DLD1 (cell line): ENCODE measurements at regions not wholly inside any gene's neighbourhood (a gene's known extent, or its start where the extent isn't known, plus 50 kb on each side); places are given as distances from the start of the nearest gene placed in this dataset.

Source experiments
- in situ Hi-C: cut with HindIII; loops from 2 replicates; pipeline ENCODE4 v1.10.0; 2017; ENCODE audit warnings: low sequenced_read_pairs

DNA sequence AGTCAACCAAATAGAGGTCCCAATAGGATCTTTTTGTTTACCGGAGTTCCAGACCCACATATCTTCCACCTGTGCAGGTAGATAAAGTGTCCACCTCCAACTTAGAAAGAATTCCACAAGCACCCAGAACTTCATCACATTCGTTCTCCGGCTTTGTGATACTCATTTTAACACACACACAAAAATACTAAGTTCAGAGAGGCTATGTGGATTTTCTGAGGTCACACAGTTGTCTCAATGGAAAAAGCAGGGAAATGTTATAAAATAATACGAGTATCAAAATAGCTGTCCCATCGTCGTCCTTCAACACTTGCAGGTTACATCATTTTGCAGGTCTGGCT is 137.5 kb downstream of the TMCO5A start:
- in situ Hi-C loops: no loop called here

DNA sequence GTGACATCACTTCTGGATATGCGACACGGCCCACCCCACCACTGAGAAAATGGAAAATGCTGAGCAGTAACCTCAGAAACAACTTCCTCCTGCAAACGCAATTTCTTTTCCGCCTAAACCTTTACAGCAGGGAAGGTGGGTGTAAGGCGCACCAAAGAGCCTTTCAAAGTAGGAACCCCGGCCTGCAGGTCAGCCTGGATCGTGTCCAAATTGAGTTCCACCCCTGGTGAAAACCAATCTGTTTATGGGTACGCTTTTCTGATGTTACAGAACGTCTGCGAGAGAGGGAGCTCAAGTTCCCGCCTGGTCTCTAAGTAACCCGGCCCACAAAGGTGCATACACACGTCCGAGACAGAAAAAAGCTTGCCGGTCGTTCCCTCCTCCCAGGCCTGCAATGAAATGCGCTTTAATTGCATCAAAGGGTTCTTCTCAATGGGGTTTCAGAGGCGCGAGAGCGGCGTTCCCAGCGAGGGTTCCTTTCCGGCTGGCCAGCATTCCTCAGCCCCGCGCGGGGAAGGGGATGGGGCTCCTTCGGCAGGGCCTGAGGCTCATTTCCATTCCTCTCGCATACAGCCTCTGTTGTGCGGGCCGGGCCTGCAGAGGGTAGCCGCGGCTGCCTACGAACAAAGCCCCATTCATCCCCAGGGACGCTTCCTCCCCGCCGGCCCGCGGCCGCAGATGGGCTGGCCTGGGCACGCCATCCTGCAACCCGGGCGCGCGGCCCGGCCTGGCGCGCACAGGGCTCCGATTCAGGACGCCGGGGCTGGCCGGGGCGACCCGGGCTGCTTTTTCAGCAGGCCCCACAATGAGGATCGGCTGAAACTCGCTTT is 138.1 kb downstream of the TMCO5A start:
- in situ Hi-C loops: no loop called here

DNA sequence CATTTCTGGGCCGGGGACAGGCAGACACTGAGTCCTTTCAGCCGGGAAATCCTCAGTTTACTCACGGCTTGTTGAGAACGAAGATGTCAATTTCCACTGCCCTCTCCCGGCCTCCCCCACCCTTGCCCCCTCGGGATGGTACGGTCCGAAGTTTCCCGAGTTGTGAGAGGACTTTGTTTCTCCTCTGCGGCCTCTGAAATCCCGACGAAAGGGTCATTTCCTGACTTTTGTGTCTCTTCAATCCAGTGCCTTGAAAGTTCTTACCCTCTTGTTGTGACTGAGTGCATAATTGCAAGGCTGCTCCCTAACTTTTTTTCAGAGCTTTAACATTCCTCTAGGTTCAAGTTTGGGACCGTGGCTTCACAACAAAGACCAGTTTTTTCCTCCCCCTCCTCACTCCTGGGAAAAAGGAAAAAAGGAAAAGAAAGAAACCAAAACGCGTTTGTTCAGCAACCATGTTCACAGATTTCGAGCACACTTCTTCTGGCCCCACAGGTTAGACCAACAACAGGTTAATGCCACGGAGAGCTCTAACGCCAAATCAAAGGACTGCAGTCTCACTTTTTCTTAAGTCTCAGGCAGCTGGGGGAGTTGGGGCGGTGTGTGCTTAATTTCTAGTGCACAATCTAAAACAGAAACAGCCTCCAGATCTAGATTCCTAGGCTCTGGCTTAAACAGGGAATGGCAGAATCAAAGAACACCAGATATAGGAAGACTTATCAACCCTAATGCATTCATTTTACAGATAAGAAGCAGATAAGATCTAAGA is 138.9 kb downstream of the TMCO5A start:
- in situ Hi-C loops: no loop called here

DNA sequence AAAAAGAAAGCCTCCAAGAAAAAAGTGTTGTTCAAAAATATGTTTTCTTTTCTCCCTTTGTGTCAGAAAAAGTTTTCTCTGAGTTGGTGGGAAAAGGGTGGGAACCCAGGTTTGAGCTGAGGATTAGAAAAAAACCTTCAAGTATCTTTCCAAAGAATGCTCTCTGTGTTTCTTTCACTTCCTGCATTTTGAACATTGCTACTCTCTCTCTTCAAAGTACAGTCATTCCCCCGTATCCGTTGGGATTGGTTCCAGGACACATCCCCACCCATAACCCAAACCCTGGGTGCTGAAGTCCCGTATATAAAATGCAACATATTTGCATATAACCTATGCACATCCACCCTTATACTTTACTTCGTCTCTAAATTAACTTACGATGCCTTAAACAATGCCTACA is 139.6 kb downstream of the TMCO5A start:
- in situ Hi-C loops: no loop called here

DNA sequence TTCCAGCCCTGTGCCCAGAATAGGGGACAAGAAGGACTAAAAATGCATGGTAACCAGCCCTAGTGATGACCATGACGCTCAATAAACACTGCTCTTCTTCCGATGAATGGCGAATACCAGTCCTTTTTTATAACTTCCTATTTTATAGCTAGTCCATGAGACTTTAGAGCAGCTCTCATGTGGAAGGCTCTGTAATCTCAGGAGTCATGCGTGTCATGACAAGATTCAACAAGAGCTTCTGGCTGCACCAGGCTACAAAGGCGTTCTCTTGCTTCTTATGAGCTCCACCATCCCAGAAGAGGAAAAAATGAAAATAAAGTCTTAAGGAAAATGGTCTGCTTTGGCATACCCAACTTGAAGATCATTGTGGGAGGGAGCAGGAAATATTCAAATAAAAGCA is 141.0 kb downstream of the TMCO5A start:
- in situ Hi-C loops: no loop called here

DNA sequence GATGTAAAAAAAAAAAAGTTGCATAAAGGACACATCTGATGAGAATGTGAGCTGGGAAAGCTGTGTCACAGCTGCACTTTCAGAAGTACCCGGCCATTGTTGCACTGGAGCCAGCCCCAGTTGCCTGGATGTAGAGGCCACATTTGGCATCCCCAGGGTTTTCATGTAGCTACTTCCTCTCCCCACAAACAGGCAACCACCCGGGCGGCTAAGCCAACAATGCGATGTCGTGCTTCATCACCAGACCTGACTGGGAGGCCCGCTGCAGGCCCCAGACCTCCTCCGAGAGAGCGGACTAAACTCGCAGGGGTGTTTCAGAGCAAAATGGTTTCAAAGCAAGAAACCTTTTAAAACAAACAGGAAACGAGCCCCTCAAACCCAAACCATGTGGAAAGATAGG is 142.3 kb downstream of the TMCO5A start:
- in situ Hi-C loops: no loop called here

DNA sequence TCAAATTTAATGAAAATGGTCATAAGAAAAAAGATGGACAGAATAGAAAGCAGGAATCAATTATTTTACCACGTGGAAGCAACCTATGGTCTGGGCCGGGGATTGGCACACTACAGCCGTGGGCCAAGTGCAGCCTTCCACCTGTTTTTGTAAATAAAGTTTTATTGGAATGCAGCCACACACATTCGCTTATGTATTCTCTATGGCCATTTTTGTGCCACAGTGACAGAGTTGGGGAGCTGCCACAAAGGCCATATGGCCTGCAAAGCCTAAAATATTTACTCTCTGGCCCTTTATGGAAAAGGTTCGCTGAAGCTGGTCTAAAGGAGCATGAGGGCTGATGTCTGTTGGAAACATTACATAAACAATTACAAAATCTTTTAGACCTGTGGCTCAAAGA is 144.8 kb downstream of the TMCO5A start:
- in situ Hi-C loops: no loop called here

DNA sequence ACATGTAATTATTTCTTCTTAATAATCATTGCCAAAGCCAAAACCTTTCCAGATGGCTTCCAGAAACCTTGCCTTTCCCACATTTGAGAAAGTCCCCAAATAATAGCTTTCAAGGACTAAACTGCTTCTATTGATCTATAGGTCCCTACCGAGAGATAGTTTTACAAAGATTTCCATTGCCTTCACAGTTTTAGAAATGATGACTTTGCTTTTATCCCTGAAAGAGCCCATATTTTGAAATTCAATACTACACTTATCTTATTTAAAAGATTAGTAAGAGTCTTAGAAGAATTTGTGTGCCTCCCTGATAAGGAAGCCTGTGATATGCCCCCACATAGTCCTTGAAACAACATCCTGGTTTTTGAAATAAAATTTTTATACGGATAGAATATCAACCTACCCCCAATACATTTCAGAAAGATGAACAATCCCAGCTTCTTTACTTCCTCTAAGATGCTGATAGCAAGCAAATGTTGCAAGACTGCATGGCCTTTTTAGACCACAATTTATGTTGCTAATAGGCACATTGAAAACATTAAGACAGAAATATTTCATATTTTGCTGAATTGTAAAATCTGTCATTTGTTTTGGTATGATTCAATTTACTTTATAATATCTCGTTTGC is 146.3 kb downstream of the TMCO5A start:
- in situ Hi-C loops: no loop called here

DNA sequence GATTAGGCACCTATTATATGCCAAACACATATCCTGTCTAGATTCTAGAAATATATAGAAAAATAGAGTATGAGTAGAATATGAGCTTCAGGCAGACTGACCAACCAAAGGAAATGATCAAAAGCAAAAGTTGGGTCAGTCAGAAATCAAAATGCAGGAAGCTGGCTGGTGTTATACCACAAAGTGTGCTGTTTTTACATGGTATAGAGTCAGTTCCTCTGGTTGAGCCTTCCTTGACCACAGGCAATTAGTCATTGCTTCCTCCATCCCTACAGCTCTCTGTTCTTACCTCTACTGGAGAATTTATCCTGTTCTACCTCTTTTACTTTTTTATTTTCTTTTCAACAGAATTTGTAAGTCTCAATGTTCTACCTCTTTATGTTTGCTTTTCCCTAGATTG is 149.8 kb downstream of the TMCO5A start:
- in situ Hi-C loops: no loop called here

DNA sequence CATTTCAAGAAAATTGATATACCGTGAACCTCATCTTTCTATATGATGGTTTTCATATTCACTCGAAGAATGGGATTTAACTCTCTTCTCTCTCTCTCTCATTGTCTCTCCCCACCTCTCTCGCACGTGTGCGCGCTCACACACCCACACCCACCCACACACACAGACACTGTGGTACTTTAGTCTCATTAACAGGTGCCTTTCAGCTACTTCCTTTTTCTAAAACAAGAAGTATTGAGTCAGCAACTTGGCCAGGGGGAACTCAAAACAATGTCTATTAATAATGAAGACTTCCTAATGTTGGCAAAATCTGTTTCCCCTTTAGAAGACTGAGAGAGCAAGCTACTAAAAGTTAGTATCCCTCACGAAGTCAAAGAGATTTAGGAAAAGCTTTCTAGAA is 150.7 kb downstream of the TMCO5A start:
- in situ Hi-C loops: no loop called here

DNA sequence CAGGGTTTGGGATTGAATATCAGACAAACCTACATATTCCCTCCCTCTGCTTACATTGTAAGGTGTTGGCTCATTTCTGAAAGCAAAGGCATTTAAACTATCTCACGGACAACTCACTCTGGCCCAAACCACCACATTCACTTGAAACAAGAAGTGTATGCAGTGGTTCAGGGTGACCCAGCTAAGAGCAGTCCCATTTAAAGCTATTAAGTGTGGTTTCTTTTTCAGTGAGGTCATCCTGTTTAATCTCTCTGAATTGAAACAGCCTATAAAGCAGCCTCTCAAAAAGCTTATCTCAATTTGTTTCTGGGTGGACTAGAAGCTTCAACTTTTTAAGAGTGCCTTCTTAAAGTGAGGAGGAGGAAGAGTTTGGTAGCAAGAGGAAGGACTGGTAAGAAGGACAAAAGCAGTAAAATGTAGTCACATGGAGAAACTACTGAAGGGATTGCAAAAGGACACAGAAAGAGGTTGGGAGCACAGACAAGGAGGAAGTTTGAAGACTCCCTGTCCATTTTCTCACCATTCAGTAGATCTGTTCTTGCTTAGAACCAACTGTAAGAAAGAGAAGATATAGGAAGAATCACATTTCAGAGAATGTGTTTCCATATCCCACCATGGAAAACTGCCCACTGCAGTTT is 151.6 kb downstream of the TMCO5A start:
- in situ Hi-C loops: no loop called here

DNA sequence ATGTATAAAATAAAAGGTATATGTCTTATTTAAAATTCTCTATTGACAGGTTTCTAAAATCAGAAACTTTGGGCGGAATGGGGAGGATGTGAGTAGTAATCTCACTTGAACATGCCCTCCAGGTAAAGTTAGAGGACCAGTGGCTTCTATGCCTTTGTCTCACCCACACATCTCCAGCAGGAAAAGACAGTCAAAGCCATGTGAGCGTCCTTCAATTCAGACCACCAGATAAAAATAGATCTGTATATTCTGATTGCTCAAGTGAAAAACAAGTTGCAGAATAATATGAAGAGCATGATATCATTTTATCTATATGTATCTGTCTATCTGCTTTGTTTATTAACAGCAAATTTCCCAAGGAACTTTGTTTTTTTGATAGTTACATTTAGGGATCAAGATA is 152.2 kb downstream of the TMCO5A start:
- in situ Hi-C loops: no loop called here

DNA sequence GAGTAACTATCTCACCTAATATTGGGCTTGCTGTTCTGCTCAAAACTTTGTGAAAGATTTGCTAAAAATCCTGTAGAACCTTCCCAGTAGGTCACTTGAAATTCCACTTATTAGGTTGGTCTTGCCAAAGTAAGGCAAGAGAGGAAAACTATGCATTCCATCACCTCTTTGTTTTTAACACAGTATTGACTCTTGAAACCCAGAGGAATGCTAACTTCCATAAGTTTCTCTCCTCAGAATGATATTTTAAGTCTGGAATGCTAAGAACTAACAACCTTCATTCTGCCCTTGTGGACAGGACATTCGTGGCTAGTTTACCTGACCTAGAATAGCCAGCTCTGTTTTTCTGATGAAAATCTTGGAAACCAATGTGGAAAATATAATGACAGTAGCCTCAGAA is 154.5 kb downstream of the TMCO5A start:
- in situ Hi-C loops: no loop called here

DNA sequence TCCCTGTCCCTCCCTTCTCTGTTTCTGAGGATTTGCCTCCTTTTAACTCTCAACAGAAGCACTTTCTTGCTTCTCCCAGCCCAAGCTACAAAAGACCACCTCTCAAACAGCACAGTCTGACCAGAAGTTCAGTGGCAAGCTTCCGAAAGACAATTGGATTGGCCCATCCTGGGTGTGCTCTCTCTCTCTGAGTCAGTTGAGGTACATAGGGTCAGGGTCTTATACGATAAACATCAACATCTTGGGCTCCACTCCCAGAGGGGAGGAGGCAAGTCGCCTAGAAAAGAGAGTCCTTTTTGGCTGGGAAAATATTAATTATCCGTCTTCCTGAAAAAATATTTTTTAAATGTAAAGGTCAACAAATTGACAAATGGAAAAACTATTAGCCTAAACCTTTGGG is 155.8 kb downstream of the TMCO5A start:
- in situ Hi-C loops: no loop called here

DNA sequence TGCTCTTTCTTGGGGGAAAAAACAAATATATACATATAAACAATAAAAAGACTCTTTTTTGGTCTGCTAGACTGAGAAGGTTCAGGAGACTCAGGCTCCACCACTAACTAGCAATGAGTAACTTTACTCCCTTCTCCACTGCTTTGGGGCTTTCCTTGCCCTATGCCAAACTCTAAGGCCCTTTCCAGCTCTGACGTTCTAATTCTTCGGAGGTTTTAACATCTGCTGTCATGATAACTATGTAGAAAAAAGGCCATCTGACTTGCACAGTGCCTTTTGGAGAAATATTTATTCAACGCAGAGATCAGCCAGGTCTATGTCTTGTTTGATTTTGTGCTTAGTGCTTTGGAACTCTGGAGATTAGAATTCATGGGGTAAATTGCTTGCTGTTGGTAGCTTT is 156.2 kb downstream of the TMCO5A start:
- in situ Hi-C loops: no loop called here

DNA sequence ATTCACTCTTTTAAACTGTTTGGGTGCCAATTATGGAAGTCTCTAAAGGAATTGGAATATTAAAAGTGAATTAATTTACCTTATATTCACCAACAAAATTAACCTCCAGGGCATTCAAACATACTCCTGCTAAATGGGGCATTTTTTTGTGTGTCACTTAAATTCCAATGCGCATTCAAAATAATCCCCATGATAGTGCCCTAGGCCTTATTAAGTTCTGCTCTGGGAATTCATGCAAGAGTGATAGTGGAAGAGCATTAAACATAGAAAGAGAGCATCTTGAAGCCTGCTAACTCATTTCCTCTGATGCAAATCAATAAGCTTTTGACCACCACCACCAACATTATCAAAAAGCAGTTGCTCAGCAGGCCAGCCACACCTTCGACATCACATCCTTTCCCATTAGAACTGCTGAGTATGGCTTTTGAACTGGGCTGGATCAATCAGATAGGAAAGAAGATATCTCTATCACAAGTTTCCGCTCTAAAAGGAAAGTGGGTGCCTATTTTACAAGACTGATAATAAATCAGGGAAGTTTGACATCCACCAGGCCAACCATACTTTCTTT is 156.7 kb downstream of the TMCO5A start:
- in situ Hi-C loops: no loop called here

DNA sequence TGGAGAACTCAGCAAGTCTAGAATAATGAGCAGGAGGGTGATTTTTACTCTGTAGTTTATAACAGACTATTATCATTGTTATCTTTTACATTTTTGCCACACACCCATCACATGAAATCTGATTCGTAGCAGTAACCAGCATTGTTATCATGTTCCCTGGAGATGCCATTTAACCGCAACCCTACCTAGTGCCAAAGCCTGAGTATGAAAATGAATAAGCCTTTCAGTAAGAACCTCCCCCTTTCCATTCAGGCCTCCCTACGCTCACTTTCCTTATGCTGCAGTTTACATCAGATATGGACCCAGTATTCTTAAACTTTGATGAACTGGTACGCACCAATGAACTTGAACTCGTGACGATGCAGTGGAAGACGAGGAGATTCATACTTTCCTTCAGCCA is 158.7 kb upstream of the SPRED1 start:
- in situ Hi-C loops: no loop called here

DNA sequence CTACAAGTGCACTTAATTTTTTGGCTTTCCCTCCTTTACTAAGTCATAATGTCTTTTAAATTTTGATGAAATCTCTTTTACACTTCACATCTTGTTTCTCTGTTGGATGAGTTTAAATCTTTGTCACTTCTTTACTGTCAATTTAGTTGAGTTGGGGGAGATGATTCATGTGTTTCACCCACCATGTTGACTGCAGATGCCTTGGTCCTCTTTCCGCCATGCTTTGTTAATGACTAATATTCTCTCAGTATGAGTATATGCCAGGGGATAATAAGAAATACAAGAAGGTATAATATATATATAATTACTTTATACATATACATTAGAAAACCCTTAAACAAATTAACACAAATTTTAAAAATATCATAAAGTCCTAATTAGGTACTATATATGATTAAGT is 149.7 kb upstream of the SPRED1 start:
- in situ Hi-C loops: no loop called here

DNA sequence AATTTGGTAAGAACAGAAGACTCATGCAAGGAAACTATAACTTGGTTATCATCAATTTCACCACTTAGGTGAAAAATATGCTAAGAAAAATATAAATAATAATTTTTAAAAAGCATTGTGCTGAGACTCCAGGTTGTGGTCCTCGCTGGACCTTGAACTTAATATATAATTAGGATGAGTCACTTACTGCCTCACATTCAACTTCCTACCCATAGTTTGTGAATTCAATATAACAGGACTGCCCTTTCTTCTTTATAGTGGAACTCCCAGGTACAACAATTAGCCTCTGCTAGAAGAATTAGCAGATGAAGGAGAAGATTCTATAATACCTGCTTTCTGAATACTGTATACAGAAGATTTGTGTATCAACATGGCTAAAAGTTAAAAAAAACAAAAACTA is 149.1 kb upstream of the SPRED1 start:
- in situ Hi-C loops: no loop called here

DNA sequence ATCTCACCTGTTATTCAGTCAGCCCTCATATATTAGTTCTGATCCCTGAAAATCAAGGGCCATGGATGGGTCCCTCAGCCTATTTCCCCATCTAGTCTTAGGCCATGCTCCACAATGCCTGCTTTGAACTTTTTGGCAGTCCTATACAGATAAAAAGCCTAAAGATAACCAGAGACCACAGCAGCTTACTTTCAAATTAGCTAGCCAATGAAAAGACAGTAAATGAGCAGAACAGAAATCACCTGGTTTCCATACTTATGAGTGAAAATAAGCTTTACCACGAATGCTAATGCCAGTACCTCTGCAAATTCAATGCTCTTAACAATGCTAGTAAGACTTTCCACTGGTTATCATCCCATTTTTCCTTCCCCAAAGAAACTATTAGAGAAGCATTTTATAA is 141.6 kb upstream of the SPRED1 start:
- in situ Hi-C loops: no loop called here

DNA sequence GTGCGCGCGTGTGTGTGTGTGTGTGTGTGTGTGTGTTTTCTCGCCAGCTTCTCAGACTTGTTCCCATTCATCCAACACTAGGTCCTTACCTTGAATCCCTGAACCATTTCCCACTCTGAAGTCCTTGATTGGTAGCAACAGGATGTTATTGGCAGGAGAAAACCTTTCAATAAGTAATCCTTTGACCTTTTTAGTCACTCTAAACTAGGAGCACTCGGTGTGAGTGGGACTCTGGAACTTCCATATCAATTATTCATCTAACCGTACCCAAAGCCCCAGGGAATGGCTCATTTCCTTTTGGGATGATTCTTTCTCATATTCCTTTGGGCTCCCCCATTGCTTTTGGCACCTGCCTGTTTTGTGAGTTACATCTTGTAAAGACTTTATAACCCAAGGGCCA is 140.2 kb upstream of the SPRED1 start:
- in situ Hi-C loops: no loop called here
